IPS-18c (cell line): ENCODE measurements at regions not wholly inside any gene's neighbourhood (a gene's known extent, or its start where the extent isn't known, plus 50 kb on each side); places are given as distances from the start of the nearest gene placed in this dataset.

Experiments used
- H3K4me3 ChIP-seq: 2 replicates; pipeline ENCODE4 v1.7.0; 2013; ENCODE audit warnings: low read depth, mild to moderate bottlenecking, low read length, moderate library complexity; ENCODE audit not compliant: insufficient read depth
- H3K9me3 ChIP-seq: one replicate; pipeline ENCODE4 v1.6.1; 2013; ENCODE audit warnings: mild to moderate bottlenecking, low read length, moderate library complexity; ENCODE audit not compliant: control insufficient read depth, insufficient read depth

DNA sequence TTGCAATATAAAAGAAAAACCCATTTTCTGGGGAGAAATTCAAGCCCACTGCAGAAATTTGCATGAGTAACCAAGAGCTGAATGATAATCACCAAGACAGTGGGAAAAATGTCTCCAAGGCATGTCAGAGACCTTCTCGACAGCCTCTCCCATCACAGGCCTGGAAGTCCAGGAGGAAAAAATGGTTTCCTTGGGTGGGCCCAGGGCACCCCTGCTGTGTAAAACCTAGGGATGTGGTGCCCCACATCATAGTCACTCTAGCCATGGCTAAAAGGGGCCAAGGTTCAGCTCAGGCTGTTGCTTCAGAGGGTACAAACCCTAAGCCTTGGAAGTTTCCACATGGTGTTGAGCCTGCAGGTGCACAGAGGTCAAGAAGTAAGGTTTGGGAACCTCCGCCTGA is 108.4 kb downstream of the FAT4 start:
- Histone ChIP-seq H3K9me3 (peaks cover 2% of the 10 kb centered on the region), H3K4me3 (no peak overlapping the region)

DNA sequence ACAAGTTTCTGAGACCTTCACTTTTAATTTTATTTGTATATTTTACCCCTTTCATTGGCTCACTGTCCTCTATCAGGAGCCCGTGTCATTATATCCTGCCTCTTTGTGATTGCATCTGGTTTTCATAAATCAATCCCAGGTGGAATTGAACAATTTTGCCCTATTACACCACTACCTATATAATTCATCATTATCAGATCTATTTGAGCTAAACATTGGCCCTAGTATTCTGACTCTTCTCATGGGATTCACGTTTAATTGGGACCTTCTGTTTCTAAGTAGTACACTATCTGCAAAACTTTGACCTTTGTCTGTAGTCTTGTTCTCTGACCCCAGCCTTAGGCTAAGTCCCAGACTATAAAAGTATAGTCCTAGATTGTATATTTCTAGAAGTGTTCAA is 114.1 kb downstream of the FAT4 start:
- Histone ChIP-seq H3K4me3 (no peak overlapping the region), H3K9me3 (no peaks in the 10 kb centered on the region)

DNA sequence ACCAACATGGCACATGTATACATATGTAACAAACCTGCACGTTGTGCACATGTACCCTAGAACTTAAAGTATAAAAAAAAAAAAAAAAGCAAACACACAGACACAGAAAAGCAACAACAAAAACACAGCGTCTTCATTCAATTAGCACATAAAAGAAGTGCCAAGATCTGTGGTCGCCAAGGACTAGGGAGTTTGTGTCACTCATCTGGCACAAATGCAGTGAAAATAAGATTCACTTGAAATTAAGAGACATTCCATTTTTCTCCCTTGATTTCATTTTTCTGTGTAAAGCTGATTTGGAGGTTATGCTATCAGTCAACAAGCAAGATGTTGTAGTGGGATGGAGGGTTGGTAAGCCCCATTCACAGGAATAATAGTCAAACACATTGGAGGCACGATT is 115.3 kb downstream of the FAT4 start:
- Histone ChIP-seq H3K9me3 (no peaks in the 10 kb centered on the region), H3K4me3 (no peak overlapping the region)

DNA sequence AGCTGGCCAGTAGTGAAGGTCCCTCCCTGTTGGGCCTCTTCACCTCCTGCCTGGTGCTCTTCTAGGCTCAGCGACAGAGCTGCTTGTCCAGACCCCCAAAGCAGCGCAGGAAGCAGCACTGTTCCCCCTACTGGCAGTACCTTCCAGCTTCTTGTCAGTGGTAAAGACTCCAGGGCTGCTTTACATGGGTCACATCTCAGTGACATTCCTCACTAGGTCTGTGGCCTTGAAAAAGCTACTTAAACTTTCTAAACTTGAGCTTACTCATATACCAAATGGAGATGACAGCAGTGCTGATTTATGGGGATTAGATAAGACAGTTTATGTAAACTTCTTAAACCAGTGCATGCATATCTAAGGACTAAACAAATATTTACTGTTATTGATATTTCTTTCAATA is 117.3 kb downstream of the FAT4 start:
- Histone ChIP-seq H3K4me3 (no peak overlapping the region), H3K9me3 (no peaks in the 10 kb centered on the region)

DNA sequence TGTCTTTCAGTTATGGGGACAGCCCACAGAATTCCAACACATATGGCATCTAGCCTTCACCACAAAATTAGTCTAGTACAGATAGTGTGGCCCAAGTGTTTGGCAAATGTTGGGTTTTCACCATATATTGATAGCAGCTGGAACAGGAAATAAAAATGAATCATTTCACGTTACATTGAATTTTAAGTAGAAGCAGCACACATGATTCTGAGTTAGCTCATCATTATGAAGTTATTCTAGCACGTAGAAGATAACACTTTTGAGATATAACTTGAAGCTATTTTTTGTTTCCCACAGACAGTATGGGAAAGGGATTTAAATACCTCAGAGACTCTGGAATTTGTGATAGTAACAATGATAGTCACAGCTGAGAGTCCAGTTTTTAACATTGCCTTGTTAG is 118.7 kb downstream of the FAT4 start:
- Histone ChIP-seq H3K9me3 (no peaks in the 10 kb centered on the region), H3K4me3 (no peak overlapping the region)

GRCh38 chr4:125434136-125434535 is 119.4 kb downstream of the FAT4 start:
- H3K4me3 ChIP-seq = no peak overlapping the region
- no peaks in the 10 kb centered on the region for H3K9me3 ChIP-seq

DNA sequence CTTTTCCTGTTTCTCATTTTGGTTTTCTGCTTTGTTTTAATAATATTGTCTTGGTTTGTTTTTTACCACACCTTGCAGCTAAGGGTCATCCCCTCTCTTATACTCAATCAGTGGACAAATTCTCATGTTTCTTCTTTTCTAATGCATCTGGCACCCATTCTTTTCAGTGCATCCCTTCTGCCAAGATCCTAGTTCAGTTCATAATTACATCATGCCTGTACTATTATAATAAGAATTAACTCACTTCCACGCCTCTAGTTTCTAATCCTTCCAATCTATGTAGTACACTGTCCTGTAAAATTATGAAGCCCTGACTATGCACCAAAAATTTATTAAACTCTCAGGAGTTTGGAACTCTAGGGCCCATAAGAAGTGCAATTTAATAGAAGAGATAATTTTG is 126.1 kb downstream of the FAT4 start:
- H3K9me3 ChIP-seq = no peaks in the 10 kb centered on the region
- no peak overlapping the region for H3K4me3 ChIP-seq

DNA sequence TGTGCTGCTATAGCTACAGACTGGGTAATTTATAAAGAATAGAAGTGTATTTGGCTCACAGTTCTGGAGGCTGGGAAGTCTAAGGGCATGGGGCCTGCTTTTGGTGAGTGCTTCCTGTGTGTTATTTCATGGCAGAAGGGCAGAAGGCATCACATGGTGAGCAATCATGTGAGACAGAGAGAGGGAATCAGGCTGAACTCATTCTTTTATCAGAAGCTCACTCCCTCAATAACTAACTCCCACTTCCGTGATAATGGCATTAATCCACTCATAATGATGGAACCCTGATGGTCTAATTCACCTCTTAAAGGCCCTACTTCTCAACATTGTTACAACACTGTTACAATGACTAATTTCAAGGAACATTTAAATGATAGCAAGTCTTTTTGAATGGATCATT is 129.4 kb downstream of the FAT4 start:
- H3K4me3 ChIP-seq = no peak overlapping the region
- no peaks in the 10 kb centered on the region for H3K9me3 ChIP-seq

DNA sequence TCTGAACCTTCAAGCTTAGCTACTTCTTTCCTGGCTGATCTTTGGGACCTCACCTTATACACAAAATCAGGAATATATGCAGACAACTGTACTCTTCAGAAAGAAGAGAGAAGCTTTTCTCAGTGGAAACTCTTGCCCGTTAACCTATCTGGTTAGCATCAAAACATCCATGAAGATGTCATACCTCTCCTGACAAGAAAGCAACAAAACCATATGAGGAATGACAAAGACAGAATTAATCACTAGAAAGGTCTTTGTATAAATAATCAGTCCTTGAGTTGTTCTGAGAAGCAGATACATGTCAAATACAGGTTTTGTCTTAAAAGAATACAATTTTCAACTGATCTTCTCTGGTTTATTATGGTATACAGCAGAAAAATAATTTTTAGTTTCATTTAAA is 130.8 kb downstream of the FAT4 start:
- no peak overlapping the region for H3K4me3 ChIP-seq
- H3K9me3 ChIP-seq = no peaks in the 10 kb centered on the region

DNA sequence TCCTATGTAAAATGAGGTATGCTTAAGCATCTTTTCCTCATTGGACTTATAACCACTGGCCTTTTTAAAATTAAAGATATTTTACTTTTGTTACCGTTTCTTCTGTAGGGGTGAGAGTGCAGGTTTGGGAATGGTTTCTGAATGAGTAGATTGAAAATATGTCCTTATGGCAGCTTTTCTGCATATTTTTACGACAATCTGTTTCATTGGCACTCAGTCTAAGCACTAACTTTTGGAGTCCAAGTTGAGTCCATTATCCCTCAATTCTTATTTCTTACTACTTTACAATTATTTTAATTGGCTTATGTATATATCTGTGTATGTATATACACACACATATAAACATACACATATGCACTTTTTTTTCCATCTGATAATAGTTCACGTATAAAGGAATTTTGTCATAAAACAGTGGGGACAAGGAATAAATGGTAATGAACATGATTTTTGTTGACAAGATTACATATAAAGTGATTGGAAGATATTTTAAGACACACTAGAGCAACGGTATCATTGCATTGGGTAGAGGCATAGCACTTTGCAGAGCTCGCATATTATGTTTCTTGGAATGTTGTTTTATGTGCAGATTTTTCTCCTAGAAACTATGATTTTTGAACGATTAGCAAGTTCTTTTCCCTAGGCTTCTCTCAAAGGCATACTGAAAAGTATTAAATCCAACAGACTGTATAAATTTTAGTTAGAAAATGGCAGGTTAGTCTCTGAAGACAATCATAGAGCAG is 133.0 kb downstream of the FAT4 start:
- no peak overlapping the region for H3K4me3 ChIP-seq
- no peaks in the 10 kb centered on the region for H3K9me3 ChIP-seq

GRCh38 chr4:125456075-125456474 is 141.3 kb downstream of the FAT4 start:
- Histone ChIP-seq H3K9me3 (no peaks in the 10 kb centered on the region), H3K4me3 (no peak overlapping the region)

- Histone ChIP-seq H3K9me3 (no peaks in the 10 kb centered on the region), H3K4me3 (no peak overlapping the region)
Measured at GRCh38 chr4:125459531-125459930, 144.8 kb downstream of the FAT4 start.

- no peaks in the 10 kb centered on the region for H3K9me3 ChIP-seq
- H3K4me3 ChIP-seq = no peak overlapping the region
Measured at GRCh38 chr4:125461676-125462363, 147.1 kb downstream of the FAT4 start.

DNA sequence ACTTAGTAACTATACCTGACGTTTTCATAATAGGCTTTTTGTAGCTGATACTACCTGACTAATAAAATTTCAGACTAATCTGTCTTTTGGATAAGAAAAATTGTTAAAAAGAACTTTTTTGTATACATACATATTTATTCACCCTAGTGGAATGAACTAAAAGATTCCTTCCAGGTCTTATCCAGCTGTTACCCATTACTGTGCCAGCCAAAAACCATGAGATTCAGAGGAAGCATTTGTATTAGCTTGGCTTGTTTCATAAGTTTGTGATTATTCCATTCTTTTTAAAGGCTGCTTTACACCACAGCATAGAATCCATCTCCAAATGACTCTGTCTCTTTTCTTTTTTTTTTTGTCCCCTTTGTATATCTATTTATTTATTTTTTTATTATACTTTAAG is 149.4 kb downstream of the FAT4 start:
- H3K4me3 ChIP-seq = no peak overlapping the region
- H3K9me3 ChIP-seq = no peaks in the 10 kb centered on the region

GRCh38 chr4:125481334-125482045 is 166.7 kb downstream of the FAT4 start:
- H3K4me3 ChIP-seq = no peak overlapping the region
- no peaks in the 10 kb centered on the region for H3K9me3 ChIP-seq

DNA sequence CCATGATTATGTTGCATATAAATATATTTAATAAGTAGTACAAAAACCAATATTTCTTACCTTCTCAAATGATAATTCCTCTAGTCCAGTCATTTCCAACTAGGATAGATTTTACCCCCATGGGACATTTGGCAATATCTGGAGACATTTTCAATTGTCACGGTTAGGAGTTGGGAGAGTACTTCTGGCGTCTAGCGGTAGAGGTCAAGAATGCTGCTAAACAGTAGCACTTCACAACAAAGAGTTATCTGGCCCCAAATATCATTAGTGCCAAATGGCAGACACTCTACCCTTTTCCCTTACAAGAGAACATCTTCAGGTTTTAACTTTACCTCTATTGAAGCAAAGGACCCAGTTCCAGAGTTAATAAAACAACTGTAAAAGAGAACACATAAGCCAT is 168.1 kb downstream of the FAT4 start:
- Histone ChIP-seq H3K4me3 (no peak overlapping the region), H3K9me3 (no peaks in the 10 kb centered on the region)

GRCh38 chr4:125483278-125483677 is 168.5 kb downstream of the FAT4 start:
- no peak overlapping the region for H3K4me3 ChIP-seq
- H3K9me3 ChIP-seq = no peaks in the 10 kb centered on the region

- no peak overlapping the region for H3K4me3 ChIP-seq
- H3K9me3 ChIP-seq = no peaks in the 10 kb centered on the region
Measured at GRCh38 chr4:125484912-125485311, 170.2 kb downstream of the FAT4 start.
